ENCODE measurements at regions not wholly inside any gene's neighbourhood (a gene's known extent, or its start where the extent isn't known, plus 50 kb on each side); places are given as distances from the start of the nearest gene placed in this dataset.

DNA sequence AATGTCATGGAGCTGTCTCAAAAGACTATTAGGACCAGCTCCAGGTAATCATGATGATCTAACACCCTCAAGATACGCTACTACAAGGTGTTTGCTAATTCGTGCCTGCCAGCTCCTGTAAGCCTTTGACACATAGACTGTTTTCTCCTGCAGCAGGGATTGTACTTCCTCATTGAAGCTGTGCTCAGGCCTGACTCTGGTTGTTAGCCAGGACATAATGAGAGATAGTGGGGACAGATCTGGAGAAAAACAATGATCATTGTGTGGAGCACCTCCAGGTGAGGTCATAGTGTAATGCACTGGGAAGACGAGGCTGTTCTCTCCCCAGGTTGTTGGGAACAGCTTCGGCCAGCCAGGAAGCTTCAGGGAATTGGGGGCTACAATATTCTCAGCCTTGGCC, 94.6 kb downstream of the SETD4 start:
- Histone ChIP-seq H3K23me2 (ENCODE audit: insufficient read length, low read depth, low read length, poor library complexity, severe bottlenecking) (no peaks in the 10 kb centered on the region), H3T11ph (ENCODE audit: low read length) (no peak overlapping the region), H4K8ac (replicated peaks; ENCODE audit: insufficient read length, low read depth, low read length) (no peak overlapping the region), H3K14ac (ENCODE audit: insufficient read depth, low read length) (no peak overlapping the region), H3K56ac (ENCODE audit: insufficient read length, low read depth, low read length) (no peak overlapping the region), H2AK5ac (ENCODE audit: insufficient read length, low read length) (no peak overlapping the region), H3K79me1 (ENCODE audit: insufficient read depth, low read depth, low read length, poor library complexity, severe bottlenecking) (no peaks in the 10 kb centered on the region), H2BK20ac (ENCODE audit: low read depth, low read length, poor library complexity, severe bottlenecking) (no peak overlapping the region), H2AFZ (ENCODE audit: low read length) (no peak overlapping the region), H3K23ac (ENCODE audit: insufficient read length, low read depth, low read length) (no peak overlapping the region), H2BK15ac (ENCODE audit: low read depth, low read length) (no peak overlapping the region), H2BK12ac (ENCODE audit: insufficient read length, low read depth, low read length) (no peak overlapping the region), H3K9ac (ENCODE audit: extremely low read depth, insufficient read length, low read length) (no peak overlapping the region), H3K9me3 (ENCODE audit: control insufficient read depth, low read depth, low read length) (no peaks in the 10 kb centered on the region), H3K27me3 (ENCODE audit: insufficient read depth, low read length) (no peaks in the 10 kb centered on the region), H3K18ac (ENCODE audit: insufficient read length, low read depth, low read length) (no peak overlapping the region), H2BK5ac (ENCODE audit: insufficient read length, low read length) (no peak overlapping the region), H3K4me2 (ENCODE audit: insufficient read depth, insufficient read length, low read length) (no peak overlapping the region), H4K5ac (ENCODE audit: insufficient read length, low read depth, low read length) (no peak overlapping the region), H2BK120ac (ENCODE audit: low read depth, low read length, poor library complexity, severe bottlenecking) (no peak overlapping the region), H3K4ac (ENCODE audit: low read depth, low read length) (no peak overlapping the region), H4K20me1 (ENCODE audit: control insufficient read depth, insufficient read depth, insufficient read length) (no peaks in the 10 kb centered on the region), H3K4me1 (ENCODE audit: insufficient read depth, low read length) (no peaks in the 10 kb centered on the region), H3K27ac (ENCODE audit: insufficient read length, low read depth, low read length) (no peak overlapping the region), H4K91ac (ENCODE audit: insufficient read length, low read depth, low read length) (no peak overlapping the region), H3K79me2 (ENCODE audit: insufficient read depth, low read length) (no peaks in the 10 kb centered on the region)
- Mint-ChIP-seq H3K4me3 (no peak overlapping the region), H3K36me3 (ENCODE audit: insufficient read depth in 1 of 3, low read depth in 3 of 3) (no peaks in the 10 kb centered on the region), H3K9me3 (no peaks in the 10 kb centered on the region; a peak in 1 of 5 replicates), H3K27me3 (ENCODE audit: low read depth) (no peaks in the 10 kb centered on the region; the same call in none of the 2 replicates), H3K27ac (no peak overlapping the region), H3K4me1 (no peaks in the 10 kb centered on the region)
- TF ChIP-seq, protein P1, sequence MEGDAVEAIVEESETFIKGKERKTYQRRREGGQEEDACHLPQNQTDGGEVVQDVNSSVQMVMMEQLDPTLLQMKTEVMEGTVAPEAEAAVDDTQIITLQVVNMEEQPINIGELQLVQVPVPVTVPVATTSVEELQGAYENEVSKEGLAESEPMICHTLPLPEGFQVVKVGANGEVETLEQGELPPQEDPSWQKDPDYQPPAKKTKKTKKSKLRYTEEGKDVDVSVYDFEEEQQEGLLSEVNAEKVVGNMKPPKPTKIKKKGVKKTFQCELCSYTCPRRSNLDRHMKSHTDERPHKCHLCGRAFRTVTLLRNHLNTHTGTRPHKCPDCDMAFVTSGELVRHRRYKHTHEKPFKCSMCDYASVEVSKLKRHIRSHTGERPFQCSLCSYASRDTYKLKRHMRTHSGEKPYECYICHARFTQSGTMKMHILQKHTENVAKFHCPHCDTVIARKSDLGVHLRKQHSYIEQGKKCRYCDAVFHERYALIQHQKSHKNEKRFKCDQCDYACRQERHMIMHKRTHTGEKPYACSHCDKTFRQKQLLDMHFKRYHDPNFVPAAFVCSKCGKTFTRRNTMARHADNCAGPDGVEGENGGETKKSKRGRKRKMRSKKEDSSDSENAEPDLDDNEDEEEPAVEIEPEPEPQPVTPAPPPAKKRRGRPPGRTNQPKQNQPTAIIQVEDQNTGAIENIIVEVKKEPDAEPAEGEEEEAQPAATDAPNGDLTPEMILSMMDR (conservative IDR thresholded peaks at IDR 0.05) = no peak
- no peak for DNase-seq
- no CpG with 5 or more reads among the region's 4 CpGs for WGBS (ENCODE audit: extremely low coverage, insufficient read length, low lambda C conversion rate)

All from H9 (cell line).